ENCODE measurements at regions not wholly inside any gene's neighbourhood (a gene's known extent, or its start where the extent isn't known, plus 50 kb on each side); places are given as distances from the start of the nearest gene placed in this dataset.

GRCh38 chrX:774536-774935, 143.9 kb downstream of the SHOX start:
- Histone ChIP-seq H3K4me3 (ENCODE audit: low read depth in 1 of 2, low read length in 2 of 2) (no peak overlapping the region), H3K27me3 (ENCODE audit: control insufficient read depth in 1 of 2, insufficient read depth in 2 of 2, low read length in 2 of 2) (no peaks in the 10 kb centered on the region), H3K36me3 (ENCODE audit: control insufficient read depth in 2 of 2, insufficient read depth in 2 of 2, low read length in 1 of 2) (no peaks in the 10 kb centered on the region), H3K4me1 (ENCODE audit: control insufficient read depth in 2 of 2, insufficient read depth in 2 of 2, low read length in 1 of 2) (no peaks in the 10 kb centered on the region), H3K9me3 (ENCODE audit: control insufficient read depth in 2 of 2, insufficient read depth in 1 of 2, low read depth in 1 of 2, low read length in 1 of 2) (peaks cover 0 to 4% of the 10 kb centered on the region in 2 donors), H3K27ac (ENCODE audit: low read depth in 2 of 2, low read length in 1 of 2) (no peak overlapping the region)
- 73 to 76% methylated on average over 8 of the region's 8 CpGs for WGBS, 2 donors

DNA sequence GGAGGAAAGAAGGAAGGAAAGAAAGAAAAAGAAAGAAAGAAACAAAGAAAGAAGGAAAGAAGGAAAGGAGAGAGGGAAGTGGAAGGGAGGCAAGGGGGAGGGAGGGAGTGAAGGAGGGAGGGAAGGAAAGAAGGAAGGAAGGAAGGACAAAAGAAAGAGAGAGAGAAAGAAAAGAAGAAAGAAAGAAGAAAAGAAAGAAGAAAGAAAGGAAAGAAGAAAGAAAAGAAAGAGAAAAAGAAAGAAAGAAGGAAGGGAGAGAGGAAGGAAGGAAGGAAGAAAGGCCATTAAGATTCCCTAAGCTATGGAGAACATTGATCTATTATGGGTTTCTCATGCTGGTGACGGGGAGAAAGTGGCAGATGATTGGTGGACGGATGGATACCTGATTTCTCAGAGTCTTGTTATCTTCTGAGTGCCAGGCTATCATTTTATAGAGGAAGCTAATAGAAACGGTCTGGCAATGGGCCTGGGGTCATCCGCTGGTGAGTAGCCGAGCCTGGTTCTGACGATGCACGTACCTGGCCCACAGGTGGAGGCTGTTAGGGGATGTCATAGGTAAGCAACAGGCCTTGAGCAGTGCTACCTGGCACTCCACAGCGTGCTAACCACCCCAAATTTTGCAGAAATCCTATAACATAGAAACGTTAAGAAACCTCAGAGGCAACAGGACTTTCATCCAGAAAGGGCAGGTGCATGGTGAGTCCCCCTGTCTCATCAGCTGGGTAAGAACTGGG, 142.9 kb downstream of the SHOX start:
- WGBS, 2 donors = 77 to 80% methylated on average over 9 of the region's 9 CpGs
- H3K27me3 ChIP-seq (ENCODE audit: control insufficient read depth in 1 of 2, insufficient read depth in 2 of 2, low read length in 2 of 2) = no peaks in the 10 kb centered on the region

GRCh38 chrX:771536-771935, 140.9 kb downstream of the SHOX start:
- Histone ChIP-seq H3K36me3 (ENCODE audit: control insufficient read depth in 2 of 2, insufficient read depth in 2 of 2, low read length in 1 of 2) (no peaks in the 10 kb centered on the region), H3K4me1 (ENCODE audit: control insufficient read depth in 2 of 2, insufficient read depth in 2 of 2, low read length in 1 of 2) (no peaks in the 10 kb centered on the region), H3K9me3 (ENCODE audit: control insufficient read depth in 2 of 2, insufficient read depth in 1 of 2, low read depth in 1 of 2, low read length in 1 of 2) (peaks cover 0 to 10% of the 10 kb centered on the region in 2 donors), H3K4me3 (ENCODE audit: low read depth in 1 of 2, low read length in 2 of 2) (no peak overlapping the region), H3K27me3 (ENCODE audit: control insufficient read depth in 1 of 2, insufficient read depth in 2 of 2, low read length in 2 of 2) (no peaks in the 10 kb centered on the region), H3K27ac (ENCODE audit: low read depth in 2 of 2, low read length in 1 of 2) (no peak overlapping the region)
- WGBS, 2 donors = 69 to 78% methylated on average over 6 of the region's 6 CpGs

More for the DNA sequence above, 142.9 kb downstream of the SHOX start:
- no peak overlapping the region for H3K27ac ChIP-seq (ENCODE audit: low read depth in 2 of 2, low read length in 1 of 2)
- no peak overlapping the region for H3K4me3 ChIP-seq (ENCODE audit: low read depth in 1 of 2, low read length in 2 of 2)
- H3K4me1 ChIP-seq (ENCODE audit: control insufficient read depth in 2 of 2, insufficient read depth in 2 of 2, low read length in 1 of 2) = no peaks in the 10 kb centered on the region
- H3K36me3 ChIP-seq (ENCODE audit: control insufficient read depth in 2 of 2, insufficient read depth in 2 of 2, low read length in 1 of 2) = no peaks in the 10 kb centered on the region
- H3K9me3 ChIP-seq (ENCODE audit: control insufficient read depth in 2 of 2, insufficient read depth in 1 of 2, low read depth in 1 of 2, low read length in 1 of 2) = peaks cover 0 to 4% of the 10 kb centered on the region in 2 donors

GRCh38 chrX:769796-770195, 139.2 kb downstream of the SHOX start:
- WGBS, 2 donors = 27 to 28% methylated on average over 3 of the region's 3 CpGs

DNA sequence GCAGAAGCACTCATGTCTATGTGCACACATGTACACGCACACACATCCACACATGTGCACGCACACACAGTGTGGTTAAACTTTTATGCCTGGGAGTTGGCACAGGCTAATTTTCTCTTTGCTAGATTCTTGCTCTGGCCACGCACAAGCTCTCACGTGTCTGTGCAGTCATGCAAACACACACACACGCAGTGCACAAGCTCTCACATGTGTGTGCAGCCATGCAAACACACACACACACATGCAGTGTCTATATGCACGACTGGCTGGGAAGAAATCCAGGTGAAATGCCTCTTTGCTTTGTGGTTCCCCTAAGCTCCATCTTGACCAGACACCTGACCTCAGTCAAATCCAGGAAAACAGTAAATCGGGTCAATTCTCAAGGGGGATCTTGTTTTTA, 138.0 kb downstream of the SHOX start:
- Histone ChIP-seq H3K4me3 (ENCODE audit: low read depth in 1 of 2, low read length in 2 of 2) (no peak overlapping the region), H3K27me3 (ENCODE audit: control insufficient read depth in 1 of 2, insufficient read depth in 2 of 2, low read length in 2 of 2) (no peaks in the 10 kb centered on the region), H3K4me1 (ENCODE audit: control insufficient read depth in 2 of 2, insufficient read depth in 2 of 2, low read length in 1 of 2) (no peaks in the 10 kb centered on the region), H3K27ac (ENCODE audit: low read depth in 2 of 2, low read length in 1 of 2) (no peak overlapping the region), H3K9me3 (ENCODE audit: control insufficient read depth in 2 of 2, insufficient read depth in 1 of 2, low read depth in 1 of 2, low read length in 1 of 2) (peaks cover 0 to 6% of the 10 kb centered on the region in 2 donors), H3K36me3 (ENCODE audit: control insufficient read depth in 2 of 2, insufficient read depth in 2 of 2, low read length in 1 of 2) (no peaks in the 10 kb centered on the region)
- WGBS, 2 donors = 66 to 80% methylated on average over 7 of the region's 7 CpGs

More at GRCh38 chrX:769796-770195, 139.2 kb downstream of the SHOX start:
- no peak overlapping the region for H3K27ac ChIP-seq (ENCODE audit: low read depth in 2 of 2, low read length in 1 of 2)
- H3K4me1 ChIP-seq (ENCODE audit: control insufficient read depth in 2 of 2, insufficient read depth in 2 of 2, low read length in 1 of 2) = no peaks in the 10 kb centered on the region
- peaks cover 0 to 10% of the 10 kb centered on the region in 2 donors for H3K9me3 ChIP-seq (ENCODE audit: control insufficient read depth in 2 of 2, insufficient read depth in 1 of 2, low read depth in 1 of 2, low read length in 1 of 2)
- H3K4me3 ChIP-seq (ENCODE audit: low read depth in 1 of 2, low read length in 2 of 2) = no peak overlapping the region
- no peaks in the 10 kb centered on the region for H3K27me3 ChIP-seq (ENCODE audit: control insufficient read depth in 1 of 2, insufficient read depth in 2 of 2, low read length in 2 of 2)
- no peaks in the 10 kb centered on the region for H3K36me3 ChIP-seq (ENCODE audit: control insufficient read depth in 2 of 2, insufficient read depth in 2 of 2, low read length in 1 of 2)

DNA sequence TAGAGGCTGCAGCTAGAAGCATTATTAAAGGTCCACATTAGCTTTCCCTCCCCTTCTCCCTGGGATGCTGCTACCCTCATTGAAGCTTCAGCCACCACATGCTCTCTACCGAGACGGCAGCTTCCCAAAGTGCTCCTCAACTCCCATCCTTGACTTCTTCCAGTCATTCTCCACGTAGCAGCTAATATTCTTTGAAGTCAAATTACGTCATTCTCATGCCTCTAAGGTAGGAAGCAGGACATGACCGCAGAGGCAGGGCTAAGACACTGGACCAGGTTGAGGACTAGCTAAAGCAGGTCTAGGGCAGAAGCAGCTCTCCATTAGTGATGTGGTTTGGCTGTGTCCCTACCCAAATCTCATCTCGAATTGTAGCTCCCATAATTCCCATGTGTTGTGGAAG, 128.3 kb downstream of the SHOX start:
- WGBS, 2 donors = 84 to 87% methylated on average over 6 of the region's 6 CpGs
- Histone ChIP-seq H3K4me1 (ENCODE audit: control insufficient read depth in 2 of 2, insufficient read depth in 2 of 2, low read length in 1 of 2) (no peaks in the 10 kb centered on the region), H3K27ac (ENCODE audit: low read depth in 2 of 2, low read length in 1 of 2) (no peak overlapping the region), H3K36me3 (ENCODE audit: control insufficient read depth in 2 of 2, insufficient read depth in 2 of 2, low read length in 1 of 2) (no peaks in the 10 kb centered on the region), H3K9me3 (ENCODE audit: control insufficient read depth in 2 of 2, insufficient read depth in 1 of 2, low read depth in 1 of 2, low read length in 1 of 2) (peaks cover 2 to 14% of the 10 kb centered on the region in 2 donors), H3K27me3 (ENCODE audit: control insufficient read depth in 1 of 2, insufficient read depth in 2 of 2, low read length in 2 of 2) (no peaks in the 10 kb centered on the region), H3K4me3 (ENCODE audit: low read depth in 1 of 2, low read length in 2 of 2) (no peak overlapping the region)

DNA sequence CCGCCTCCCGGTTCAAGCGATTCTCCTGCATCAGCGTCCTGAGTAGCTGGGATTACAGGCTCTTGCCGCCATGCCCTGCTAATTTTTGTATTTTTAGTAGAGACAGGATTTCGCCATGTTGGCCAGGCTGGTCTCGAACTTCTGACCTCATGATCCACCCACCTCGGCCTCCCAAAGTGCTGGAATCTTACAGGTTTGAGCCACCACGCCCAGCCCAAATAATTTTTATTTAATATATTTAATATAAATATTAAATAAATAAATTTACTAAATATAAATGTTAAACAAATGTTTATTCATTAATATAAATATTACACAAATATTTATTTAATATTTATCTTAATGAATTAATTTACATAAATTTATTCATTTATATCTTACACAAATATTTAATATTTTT, 120.2 kb downstream of the SHOX start:
- Histone ChIP-seq H3K36me3 (ENCODE audit: control insufficient read depth in 2 of 2, insufficient read depth in 2 of 2, low read length in 1 of 2) (no peaks in the 10 kb centered on the region), H3K4me3 (ENCODE audit: low read depth in 1 of 2, low read length in 2 of 2) (no peak overlapping the region), H3K27ac (ENCODE audit: low read depth in 2 of 2, low read length in 1 of 2) (no peak overlapping the region), H3K4me1 (ENCODE audit: control insufficient read depth in 2 of 2, insufficient read depth in 2 of 2, low read length in 1 of 2) (no peaks in the 10 kb centered on the region), H3K9me3 (ENCODE audit: control insufficient read depth in 2 of 2, insufficient read depth in 1 of 2, low read depth in 1 of 2, low read length in 1 of 2) (peaks cover 2 to 4% of the 10 kb centered on the region in 2 donors), H3K27me3 (ENCODE audit: control insufficient read depth in 1 of 2, insufficient read depth in 2 of 2, low read length in 2 of 2) (no peaks in the 10 kb centered on the region)
- 76 to 87% methylated on average over 9 of the region's 9 CpGs for WGBS, 2 donors

DNA sequence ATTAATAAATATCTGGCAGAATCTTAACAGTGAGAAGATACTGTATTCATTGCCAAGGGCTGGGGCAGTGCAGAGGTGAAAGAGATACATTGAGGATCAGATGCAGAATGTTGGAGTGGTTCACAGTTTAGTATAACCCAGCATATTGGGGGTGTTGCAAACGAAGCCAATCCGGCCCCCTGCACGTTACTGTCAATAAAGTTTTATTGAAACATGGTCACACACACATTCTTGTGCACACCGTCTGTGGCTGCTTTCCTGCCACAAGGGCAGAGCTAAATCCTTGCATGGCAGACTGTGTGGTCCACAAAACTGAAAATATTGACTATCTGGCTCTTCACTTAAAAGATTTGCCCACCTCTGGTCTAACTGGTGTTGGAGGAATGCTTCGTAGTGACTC, 119.7 kb downstream of the SHOX start:
- H3K4me3 ChIP-seq (ENCODE audit: low read depth in 1 of 2, low read length in 2 of 2) = no peak overlapping the region
- no peak overlapping the region for H3K27ac ChIP-seq (ENCODE audit: low read depth in 2 of 2, low read length in 1 of 2)
- WGBS, 2 donors = 80 to 90% methylated on average over 5 of the region's 5 CpGs
- no peaks in the 10 kb centered on the region for H3K4me1 ChIP-seq (ENCODE audit: control insufficient read depth in 2 of 2, insufficient read depth in 2 of 2, low read length in 1 of 2)
- H3K9me3 ChIP-seq (ENCODE audit: control insufficient read depth in 2 of 2, insufficient read depth in 1 of 2, low read depth in 1 of 2, low read length in 1 of 2) = peaks cover 2 to 4% of the 10 kb centered on the region in 2 donors
- no peaks in the 10 kb centered on the region for H3K27me3 ChIP-seq (ENCODE audit: control insufficient read depth in 1 of 2, insufficient read depth in 2 of 2, low read length in 2 of 2)
- H3K36me3 ChIP-seq (ENCODE audit: control insufficient read depth in 2 of 2, insufficient read depth in 2 of 2, low read length in 1 of 2) = no peaks in the 10 kb centered on the region

- 79 to 86% methylated on average over 2 of the region's 2 CpGs for WGBS, 2 donors
- Histone ChIP-seq H3K9me3 (ENCODE audit: control insufficient read depth in 2 of 2, insufficient read depth in 1 of 2, low read depth in 1 of 2, low read length in 1 of 2) (no peaks in the 10 kb centered on the region), H3K4me1 (ENCODE audit: control insufficient read depth in 2 of 2, insufficient read depth in 2 of 2, low read length in 1 of 2) (no peaks in the 10 kb centered on the region)
Measured at GRCh38 chrX:747176-747575, 116.6 kb downstream of the SHOX start.

GRCh38 chrX:739611-740010, 109.0 kb downstream of the SHOX start:
- Histone ChIP-seq H3K4me1 (ENCODE audit: control insufficient read depth in 2 of 2, insufficient read depth in 2 of 2, low read length in 1 of 2) (no peaks in the 10 kb centered on the region), H3K27me3 (ENCODE audit: control insufficient read depth in 1 of 2, insufficient read depth in 2 of 2, low read length in 2 of 2) (no peaks in the 10 kb centered on the region), H3K27ac (ENCODE audit: low read depth in 2 of 2, low read length in 1 of 2) (no peak overlapping the region), H3K4me3 (ENCODE audit: low read depth in 1 of 2, low read length in 2 of 2) (no peak overlapping the region), H3K9me3 (ENCODE audit: control insufficient read depth in 2 of 2, insufficient read depth in 1 of 2, low read depth in 1 of 2, low read length in 1 of 2) (peaks cover 0 to 12% of the 10 kb centered on the region in 2 donors), H3K36me3 (ENCODE audit: control insufficient read depth in 2 of 2, insufficient read depth in 2 of 2, low read length in 1 of 2) (no peaks in the 10 kb centered on the region)
- WGBS, 2 donors = 73 to 82% methylated on average over 10 of the region's 10 CpGs

More at GRCh38 chrX:747176-747575, 116.6 kb downstream of the SHOX start:
- Histone ChIP-seq H3K36me3 (ENCODE audit: control insufficient read depth in 2 of 2, insufficient read depth in 2 of 2, low read length in 1 of 2) (no peaks in the 10 kb centered on the region), H3K4me3 (ENCODE audit: low read depth in 1 of 2, low read length in 2 of 2) (no peak overlapping the region), H3K27ac (ENCODE audit: low read depth in 2 of 2, low read length in 1 of 2) (no peak overlapping the region), H3K27me3 (ENCODE audit: control insufficient read depth in 1 of 2, insufficient read depth in 2 of 2, low read length in 2 of 2) (no peaks in the 10 kb centered on the region)
